ENCODE measurements at regions not wholly inside any gene's neighbourhood (a gene's known extent, or its start where the extent isn't known, plus 50 kb on each side); places are given as distances from the start of the nearest gene placed in this dataset.

DNA sequence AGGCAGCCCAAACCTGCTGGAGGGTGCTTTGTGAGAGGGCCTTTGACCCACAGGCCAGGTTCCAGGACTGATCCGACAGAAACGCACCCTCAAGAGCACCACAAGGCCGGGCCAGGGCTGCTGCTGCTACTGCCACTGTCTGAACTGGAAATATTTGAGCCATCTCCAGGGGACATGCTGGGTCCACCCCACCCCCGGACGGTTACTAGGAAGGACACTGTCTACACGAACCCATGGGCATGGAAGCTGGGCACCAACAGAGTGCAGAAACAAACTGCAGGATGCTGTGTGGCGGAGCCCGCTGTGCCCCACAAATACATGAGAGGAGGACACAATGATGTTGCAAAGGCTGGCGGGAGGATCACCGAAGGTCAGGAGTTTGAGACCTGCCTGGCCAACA, 283.7 kb downstream of the CTTN start:
- no peak for DNase-seq

DNA sequence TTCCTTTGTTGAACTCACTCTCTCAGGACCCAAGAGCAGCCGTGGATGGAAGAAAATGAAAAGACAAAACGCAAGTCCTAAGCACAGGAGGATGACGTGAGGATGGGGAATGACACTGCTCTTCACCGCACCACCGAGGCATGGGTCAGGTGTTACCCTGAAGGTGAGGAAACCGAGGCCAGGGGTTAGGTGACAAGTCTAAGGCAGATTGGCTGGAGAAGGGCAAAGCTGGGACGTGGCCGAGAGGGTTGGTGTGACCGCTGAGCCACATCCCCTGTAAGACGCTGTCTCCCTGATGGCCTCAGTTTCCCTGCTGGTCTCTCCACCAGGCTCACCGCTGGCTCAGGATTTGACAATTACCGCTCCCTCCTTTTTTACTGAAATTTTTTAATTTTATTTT, 284.4 kb downstream of the CTTN start:
- no peak for DNase-seq

DNA sequence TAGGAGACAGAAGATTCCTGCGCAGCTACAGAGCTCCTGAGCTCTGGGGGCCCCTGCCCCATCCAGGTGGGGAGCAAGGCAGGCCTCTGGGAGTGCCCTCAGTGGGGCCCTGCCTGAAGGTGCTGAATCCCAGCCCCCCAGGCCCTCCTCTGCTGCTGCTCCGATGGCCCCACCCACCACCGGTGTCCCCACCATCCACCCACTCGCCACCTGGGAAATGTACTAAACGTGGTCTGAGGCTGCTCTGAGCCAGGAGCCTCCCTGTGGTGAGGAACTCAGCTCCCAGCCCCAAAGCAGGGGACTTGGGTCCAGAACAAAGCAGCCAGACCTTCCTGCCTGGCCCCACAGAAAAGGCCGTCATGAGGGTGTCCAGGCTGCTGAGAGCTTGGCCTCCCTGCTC, 289.4 kb downstream of the CTTN start:
- DNase-seq: no peak

DNA sequence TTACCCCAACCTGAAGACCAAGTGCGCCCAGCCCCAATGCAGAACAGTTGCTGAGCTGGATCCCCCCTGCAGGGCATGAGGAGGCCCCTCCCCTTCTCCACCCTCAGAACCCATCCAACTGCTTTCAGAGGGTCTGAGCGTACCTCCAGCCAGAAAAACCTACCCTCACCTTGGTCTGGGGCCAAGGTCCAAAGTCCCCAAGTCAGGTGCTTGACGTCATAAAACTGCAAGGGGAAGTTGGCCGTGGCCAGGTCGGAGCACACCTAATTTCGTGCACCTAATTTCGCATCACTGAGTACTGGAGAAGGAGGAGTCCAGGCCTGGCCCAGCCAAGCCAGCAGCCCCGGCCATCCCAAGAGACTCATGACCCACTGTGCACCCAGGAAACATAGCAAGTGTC, 289.8 kb downstream of the CTTN start:
- DNase-seq: no peak

DNA sequence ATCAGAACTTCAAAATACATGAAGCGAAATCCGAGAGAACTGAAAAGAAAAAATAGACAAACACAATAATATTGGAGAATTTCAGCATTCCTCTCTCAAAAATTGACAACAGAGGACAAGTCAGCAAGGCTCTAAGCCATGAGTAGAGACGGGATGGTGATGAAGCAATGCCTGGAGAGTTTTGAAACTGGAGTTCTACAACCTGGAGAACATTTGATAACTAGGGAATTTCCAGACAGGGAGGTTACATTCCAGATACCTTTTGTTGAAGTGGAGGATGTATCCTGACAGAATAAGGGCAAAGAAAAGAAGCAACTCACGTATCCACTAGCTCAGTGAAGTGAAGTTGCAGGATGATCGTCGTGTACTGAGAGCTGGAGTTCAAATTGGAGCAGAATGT, 291.4 kb downstream of the CTTN start:
- DNase-seq: no peak

DNA sequence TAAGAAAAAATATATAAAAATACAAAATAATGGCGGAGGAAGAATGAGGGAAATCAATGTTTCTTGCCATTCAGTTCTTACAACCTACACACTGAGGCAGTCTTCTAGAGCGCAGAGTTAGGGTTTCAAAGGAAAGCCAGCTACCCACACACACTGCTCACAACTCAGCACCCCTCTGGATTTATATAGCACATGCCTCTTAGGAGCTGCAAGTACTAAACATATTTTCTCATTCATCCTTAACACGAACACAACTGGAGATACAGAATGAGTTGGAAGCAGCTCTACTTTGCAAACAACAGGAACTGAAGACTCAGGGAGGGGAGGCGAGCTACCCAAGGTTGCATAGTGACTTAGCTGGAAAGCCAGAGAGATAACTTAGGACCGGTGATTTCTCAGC, 293.8 kb downstream of the CTTN start:
- no peak for DNase-seq

DNA sequence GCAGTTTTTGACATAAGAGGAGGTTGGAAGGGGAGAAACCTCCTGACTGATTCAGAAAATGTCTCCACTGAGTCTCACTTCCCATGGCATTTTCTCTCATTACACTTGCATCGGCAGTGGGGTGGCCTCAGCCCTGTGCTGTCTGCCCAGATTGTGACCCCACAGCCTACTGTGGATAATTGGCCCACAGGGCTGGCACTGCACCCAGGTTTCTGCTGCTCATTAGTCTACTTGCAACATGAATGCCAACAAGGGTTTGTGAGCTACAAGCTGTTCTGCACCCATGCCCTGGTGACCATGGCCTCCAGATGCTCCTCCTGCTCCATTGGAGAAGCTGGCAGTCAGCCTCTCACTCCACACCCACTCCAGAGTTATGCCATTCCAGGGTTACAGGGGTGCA, 296.0 kb downstream of the CTTN start:
- no peak for DNase-seq

DNA sequence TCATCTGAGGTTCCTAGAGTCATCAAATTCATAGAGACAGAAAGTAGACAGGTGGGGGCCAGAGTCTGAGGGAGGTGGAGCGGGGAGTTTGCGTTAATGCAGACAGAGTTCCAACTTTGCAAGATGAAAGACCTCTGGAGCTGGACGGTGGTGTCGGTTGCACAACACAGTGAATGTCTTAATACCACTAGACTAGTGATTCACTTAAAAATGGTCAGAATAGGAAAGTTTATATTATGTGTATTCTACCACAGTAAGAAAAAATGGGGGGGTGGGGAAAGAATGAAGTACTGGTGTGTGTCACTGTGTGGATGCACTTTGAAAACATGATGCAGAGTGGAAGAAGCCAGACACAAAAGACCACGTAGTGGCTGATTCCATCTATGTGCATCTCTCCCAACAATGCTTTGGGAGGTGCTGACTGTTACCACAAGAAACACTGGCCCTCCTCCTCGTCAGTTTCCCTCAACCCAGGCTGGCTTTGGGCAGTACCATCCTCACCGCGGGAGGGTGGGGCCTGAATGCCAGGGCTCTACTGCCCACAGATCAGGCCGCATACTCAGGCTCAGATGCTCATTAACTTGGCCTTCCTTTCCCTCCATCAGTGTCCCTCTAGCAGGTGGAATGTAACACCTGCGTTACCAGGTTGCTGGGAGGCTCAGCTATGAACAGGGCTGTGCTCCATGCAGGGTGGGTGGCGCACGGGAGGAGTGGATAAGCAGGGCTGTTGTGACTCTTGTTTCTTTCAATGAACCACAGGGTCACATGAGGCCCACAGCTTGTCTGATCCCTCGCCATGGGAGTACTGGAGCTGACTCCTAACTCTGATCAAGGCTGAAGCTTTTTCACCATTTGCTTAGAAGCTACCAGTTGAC, 297.0 kb downstream of the CTTN start:
- DNase-seq: no peak

DNA sequence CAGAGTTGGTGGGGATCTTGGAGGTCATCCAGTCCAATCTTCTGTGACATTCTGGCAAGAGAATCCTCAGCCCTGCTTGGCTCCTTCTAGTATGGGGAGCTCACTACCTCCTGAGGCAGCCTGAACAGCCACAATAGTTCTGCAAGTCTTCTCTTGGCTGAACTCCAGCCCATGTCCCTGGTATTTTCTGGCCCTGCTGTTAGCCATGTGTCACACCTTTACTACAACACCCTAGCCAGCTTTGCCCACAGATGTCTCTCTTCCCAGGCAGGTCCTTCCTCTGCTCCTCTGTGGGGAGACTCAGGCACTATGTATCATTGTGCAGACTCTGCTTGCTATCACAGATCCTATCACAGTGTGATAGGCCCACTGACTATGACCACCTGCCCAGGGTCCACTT, 297.7 kb downstream of the CTTN start:
- DNase-seq: no peak

DNA sequence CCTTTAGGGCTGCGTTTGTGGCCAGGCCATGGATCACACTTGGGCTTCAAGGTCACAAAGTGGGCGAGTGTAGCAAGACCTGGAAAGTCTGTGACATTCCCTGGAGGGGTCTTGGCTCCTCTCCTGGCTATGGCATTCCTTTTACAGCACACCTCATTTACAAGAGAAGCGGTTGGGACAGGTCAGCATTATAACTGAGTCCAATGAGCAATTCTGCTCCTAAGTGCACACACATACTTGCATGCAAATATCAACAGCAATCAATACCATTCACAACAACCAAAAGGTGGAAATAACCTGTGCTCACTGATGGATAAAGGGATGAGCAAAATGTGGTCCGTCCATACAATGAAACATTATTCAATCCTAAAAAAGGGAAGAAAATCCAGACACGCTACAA, 298.2 kb downstream of the CTTN start:
- DNase-seq: no peak

DNA sequence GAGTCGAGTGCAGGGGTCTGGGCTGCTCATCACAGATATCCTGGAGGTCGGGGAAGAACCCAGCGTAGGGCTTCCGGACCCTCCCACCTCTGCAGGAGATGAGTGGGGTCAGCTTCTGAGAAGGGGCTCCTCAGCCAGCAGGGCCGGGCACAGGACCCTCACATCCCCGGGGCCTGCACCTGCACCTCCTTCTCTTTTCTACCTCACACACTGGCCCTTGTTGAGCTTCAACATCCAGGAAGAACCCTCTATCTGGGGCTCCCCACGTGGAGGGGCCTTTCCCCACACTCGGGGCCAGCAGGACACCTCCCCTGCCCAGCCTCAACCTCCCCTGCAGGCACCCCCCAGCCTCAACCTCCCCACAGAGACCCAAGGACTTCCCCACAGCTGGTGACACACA, 299.4 kb downstream of the CTTN start:
- no peak for DNase-seq

DNA sequence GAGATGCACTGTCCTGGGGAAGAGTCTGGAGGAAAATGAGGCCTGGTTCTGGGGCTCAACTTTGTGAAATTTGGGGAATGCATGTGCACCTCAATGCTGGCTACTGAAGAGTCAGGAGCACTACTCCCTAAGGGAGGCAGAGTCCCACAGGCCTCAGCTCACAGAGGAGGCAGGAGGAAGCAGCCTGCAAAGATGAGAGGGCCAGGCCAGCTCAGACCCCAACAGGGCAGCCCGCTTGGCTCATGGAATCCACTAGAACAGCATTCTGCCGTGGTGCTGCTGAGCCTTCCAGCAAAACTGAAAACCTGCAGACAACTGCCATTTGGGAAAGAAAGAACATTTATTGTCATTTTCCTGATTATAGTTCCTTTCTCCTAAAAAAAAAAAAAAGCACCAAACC, 300.5 kb downstream of the CTTN start:
- no peak for DNase-seq

DNA sequence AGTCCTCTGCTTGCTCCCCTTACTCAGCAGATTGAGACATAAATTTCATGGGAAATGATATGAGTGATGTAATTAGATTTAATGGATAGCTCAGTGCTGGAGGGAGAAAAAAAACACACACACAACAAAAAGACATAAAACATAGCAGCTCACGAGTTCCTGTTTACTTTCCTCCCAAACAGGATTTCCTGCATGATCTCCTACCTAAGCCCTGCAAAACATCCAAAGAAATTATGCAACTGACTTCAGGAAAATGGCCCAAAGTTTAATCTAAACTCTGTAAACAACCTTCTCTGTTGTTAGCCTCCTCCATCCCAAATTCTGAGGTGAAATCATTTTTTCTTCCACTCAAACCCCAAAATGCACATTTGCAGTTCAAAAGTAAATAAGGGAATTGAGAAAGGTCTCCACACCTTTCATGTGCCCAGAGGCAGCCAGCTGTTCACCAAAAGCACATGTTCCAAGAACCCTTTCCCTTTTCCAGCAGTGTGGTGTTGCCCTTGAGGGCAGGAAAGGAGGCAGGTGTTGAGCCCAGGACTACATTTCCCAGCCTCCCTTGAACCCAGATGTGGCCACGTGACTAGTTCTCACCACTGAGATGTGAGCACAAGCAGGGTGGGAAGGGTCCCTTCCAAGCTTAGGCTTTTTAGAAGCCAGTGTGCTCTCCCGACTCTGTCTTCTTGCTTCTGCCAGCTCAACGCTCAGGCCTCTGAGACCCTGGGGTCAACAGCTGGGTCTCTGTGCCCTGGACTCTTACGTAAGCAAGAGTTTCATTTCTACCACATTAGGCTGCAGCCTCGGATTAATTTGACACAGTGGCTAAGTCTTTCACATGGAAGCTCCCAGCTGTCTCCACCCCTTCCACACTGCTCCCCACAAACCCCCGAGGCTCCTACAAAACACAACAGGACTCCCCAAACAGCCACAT, 301.2 kb downstream of the CTTN start:
- peak in 2 of 3 experiments; percentile 37 to 63 for DNase-seq

DNA sequence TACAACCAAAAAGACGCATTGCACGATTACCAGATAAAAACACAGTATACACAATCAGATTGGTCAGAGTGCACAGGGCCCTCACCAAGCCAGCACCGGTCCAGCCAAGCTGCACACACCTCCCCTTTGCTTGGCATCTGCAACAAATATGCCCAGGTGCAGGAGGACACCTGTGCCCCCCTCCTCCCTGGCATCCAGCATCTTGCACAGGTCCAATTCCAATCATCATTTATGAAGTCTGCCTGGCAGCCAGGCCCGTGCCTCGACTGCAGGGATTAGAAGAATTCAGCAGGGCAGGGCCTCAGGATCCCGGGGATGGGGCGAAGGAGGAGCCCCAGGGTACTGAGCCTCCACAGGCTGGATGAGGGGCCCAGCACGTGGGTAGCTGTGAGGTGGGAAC, 302.1 kb downstream of the CTTN start:
- DNase-seq: no peak

DNA sequence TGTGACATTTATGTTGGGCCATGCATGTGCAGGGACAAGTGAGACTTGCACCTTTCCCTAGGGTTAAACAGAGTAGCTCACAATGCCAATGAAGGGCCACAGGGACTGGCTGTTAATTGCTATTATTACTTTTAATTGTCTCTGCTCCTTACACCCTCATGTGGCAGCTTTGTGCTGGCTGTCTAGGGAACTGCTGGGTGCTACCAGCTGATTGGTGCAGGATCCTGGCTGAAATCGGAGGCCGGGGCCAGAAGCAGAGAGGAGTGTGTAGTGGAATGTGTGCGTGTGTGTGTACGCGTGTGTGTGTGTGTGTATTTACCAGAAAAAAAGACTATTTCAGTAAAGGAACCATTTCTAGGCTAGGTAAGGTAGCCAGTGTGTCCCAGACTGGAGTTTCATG, 302.5 kb downstream of the CTTN start:
- no peak for DNase-seq

DNA sequence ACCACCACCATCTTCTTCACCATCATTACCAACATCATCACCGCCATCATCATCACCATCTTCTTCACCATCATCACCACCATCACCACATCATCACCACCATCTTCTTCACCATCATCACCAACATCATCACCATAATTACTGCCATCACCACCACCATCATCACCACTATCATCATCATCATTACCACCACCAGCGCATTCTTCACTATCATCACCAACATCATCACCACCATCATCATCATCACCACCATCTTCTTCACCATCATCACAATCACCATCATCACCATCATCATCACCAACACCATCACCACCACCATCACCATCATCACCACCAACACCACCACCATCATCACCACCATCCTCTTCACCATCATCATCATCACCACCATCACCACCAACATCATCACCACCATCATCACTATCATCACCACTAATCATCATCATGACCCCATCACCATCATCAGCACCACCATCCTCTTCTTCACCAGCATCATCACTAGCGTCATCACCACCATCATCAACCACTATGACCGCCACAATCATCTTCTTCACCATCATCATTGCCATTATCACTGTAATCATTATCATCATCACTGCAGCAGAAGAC, 303.8 kb downstream of the CTTN start:
- DNase-seq: no peak

DNA sequence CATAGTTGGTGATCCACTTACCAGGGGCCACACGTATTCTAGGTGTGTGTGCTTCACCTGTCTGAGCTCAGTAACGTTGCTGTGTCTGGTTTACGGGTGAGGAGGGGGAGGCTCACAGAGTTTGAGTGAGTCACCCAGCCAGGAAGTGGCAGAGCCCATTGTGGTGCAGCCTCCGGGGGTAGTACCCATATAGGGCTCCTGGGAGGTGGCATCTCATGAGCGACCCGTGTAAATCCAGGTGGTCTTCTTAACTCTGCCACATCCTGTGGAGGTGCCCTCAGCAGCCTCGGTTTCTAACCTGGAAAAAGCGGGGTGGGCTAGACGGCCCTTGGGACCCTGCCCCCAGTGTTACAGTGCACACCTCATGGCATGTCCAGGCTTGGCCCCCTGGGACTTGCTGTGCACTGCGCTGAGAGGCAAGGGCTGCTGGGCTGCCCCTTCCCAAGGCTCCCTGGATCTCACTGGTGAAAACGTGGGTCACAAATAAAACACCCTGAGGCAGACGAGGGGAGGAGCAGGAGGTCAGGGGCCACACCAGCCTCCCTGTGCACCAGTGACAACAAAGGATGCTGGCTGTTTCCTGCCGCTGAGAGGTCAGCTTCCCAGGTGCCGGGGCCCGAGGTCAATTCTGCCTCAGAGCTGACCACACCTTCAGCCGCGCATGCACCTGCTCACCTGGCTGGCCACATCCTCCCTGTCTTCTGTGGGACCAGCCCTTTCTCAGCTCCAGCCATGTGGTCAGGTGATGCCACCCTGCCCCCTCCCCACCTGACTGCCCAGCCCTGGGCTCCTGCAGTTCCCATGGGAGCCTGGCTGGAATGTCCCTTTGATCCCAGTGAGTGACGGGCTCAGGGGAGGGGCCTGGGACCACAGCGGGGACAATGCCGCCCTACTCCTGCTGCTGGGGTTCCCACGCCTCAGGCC, 305.1 kb downstream of the CTTN start:
- DNase-seq: peak in 2 of 3 experiments; percentile 68 to 72

DNA sequence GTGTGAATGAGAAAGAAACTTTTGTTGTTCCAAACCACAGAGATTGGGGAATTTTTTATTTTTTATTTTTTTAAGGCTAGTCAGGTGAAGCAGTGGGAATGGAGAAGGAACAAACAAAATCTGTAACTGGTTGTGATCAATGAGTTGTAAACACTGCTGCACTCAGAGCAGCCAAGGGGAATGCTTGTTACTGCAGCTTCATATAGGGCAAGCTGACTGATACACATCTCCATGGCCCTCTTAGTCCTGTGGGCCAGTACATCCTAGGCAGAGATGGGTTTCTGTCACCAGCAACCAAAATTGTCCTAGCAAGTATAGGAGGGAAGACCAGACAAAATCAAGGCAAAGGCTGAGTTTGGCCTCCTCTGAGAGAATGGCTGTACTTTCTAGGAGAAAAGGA, 306.8 kb downstream of the CTTN start:
- DNase-seq: no peak

DNA sequence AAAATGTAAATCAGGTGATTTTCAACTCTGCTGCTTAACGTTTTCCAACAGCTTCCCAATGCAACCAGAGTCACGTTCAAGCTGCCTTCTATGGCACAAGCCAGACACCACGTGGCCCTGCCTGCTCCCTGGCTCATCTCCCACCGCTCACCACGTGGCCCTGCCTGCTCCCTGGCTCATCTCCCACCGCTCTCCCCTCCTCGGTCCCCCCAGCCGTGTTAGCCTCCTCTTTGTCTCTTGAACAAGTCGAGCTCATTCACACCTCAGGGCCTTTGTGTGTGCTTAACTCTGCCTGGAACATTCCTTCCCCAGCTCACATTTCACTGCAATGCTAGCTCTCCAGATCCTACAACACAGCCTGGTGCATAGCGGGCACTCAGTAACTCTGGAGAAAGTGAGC, 307.6 kb downstream of the CTTN start:
- no peak for DNase-seq

DNA sequence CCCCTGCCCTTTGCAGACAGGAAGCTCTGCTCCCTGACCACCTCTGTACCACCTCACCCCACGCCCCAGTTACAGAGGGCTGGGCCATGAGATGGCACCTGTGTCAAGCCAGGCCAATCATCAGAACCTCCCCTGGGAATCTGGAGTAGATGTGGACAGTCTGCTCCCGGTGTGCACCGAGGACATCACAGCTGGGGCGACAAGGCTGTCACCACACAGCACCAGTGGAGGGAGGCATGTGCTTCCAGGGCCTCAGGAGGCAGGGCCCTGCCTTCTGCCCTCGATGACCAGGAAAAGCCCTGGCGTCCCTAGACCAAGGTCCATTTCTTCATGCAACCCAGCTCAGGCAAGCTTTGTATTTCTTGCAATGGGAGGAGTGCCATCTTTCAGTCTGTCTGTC, 309.5 kb downstream of the CTTN start:
- no peak for DNase-seq

DNA sequence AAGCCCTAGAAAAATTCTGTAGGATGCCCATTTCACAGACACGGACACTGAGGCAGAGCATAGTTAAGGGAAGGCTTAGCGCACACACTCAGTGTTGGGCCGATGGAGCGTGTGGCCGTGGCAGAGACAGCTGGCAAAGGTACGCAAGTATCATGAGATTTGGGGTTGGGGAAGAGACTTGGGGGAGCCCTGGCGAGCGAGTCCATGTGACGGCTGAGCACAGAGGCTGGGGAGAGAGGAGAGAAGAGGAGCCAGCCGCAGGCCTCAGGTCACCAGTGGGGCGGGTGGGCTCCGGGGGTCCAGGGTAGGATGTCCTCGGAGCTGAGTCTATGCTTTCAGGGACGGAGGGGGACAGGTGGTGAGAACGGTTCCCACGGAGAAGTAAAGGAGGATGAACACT, 311.3 kb downstream of the CTTN start:
- DNase-seq: no peak

DNA sequence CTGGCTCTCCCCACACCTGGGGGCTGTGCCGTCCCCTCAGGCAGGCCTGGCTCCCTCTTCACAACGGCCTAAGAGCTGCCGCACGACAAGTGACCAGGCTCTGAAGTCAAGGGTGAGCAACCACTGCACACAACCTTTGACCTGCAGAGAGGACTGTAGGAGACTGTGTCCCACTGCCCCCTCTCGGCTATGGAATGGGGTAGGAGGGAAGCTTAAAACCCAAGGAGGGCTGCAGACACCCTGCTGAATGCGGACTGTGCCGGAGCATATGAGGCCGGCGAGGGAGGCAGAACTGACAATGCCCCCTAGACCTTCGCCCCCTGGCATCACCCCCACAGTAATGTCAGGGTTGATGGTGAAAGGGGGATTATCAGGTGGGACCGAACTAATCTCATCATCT, 311.9 kb downstream of the CTTN start:
- DNase-seq: no peak

DNA sequence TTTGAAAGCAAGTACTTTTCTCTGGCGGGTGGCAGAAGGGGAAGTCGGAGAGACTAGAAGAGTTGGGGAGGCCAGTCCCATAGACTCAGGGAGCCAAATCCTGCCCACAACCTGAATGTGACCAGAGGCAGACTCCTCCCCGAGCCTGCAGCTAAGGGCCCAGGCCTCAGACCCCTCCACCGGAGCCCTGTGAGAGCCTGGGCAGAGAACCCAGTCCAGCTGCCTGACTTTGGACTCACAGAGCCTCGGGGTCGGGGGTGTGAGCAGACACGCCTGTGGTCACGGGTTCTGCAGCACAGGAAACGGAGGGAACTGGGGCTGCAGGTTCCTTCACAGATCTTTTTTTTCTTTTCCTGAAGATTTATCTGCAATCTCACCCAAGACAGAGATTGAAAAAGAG, 312.3 kb downstream of the CTTN start:
- DNase-seq: no peak
